HepG2 (cell line): ENCODE measurements at regions not wholly inside any gene's neighbourhood (a gene's known extent, or its start where the extent isn't known, plus 50 kb on each side); places are given as distances from the start of the nearest gene placed in this dataset.

Experiments
- ATAC-seq: fragments of 200-7000 bp; cut with Tn5 transposase; 3 replicates; pipeline ENCODE4 v1.9.1; 2020; ENCODE audit warnings: mild to moderate bottlenecking, moderate library complexity
- BruUV-seq: library from RNA; stranded (reverse); fragments of 400-500 nt; replicated peaks from 2 replicates; lab custom pipeline; 2021; lab: Mats Ljungman, UMichigan
- CTCF ChIA-PET: fragments of 300-600 bp; formaldehyde crosslinking; extraction: SDS; loops from one replicate; lab custom pipeline; 2021; ENCODE audit warnings: low total read pairs, inconsistent platforms, low intra/inter-chr PET ratio; lab: Yijun Ruan, JAX
- POLR2A ChIA-PET: fragments of 350-600 bp; sonication (Branson Sonifier 250); formaldehyde crosslinking; loops from one replicate; lab custom pipeline; 2020; ENCODE audit warnings: antibody characterized with exemption, inconsistent platforms; lab: Yijun Ruan, JAX
- DNase-seq: peaks from one replicate; pipeline ENCODE4 v3.0.0-alpha.2; 2015; ENCODE audit warnings: low spot score
- FAIRE-seq: peaks from 3 replicates; lab custom pipeline; 2011; peaks lifted over from hg19 to GRCh38; lab: Jason Lieb, UNC
- H2AFZ ChIP-seq: one replicate; pipeline ENCODE4 v1.6.1; 2011; ENCODE audit warnings: low read length, inconsistent platforms
- H3K27ac ChIP-seq: fragments of 300-600 bp; 3 replicates; pipeline ENCODE4 v1.8.0; 2011; ENCODE audit warnings: mixed run types, mild to moderate bottlenecking, mixed read lengths, low read length, inconsistent platforms; ENCODE audit not compliant: insufficient read depth; ENCODE audit errors: extremely low read length
- H3K27me3 ChIP-seq, 2 experiments: fragments of 200-600 bp in 1 of 2; 2 replicates in 1 of 2; 3 replicates in 1 of 2; pipeline versions ENCODE4 v1.6.0 to v1.8.0; 2011; ENCODE audit warnings: low read length in 2 of 2, mild to moderate bottlenecking in 2 of 2, moderate library complexity in 2 of 2, inconsistent platforms in 1 of 2; ENCODE audit not compliant: insufficient read depth in 2 of 2, control insufficient read depth in 1 of 2
- H3K36me3 ChIP-seq, 2 experiments: fragments of 200-600 bp in 1 of 2; replicated peaks in 1 of 2; 2 replicates in 1 of 2; 3 replicates in 1 of 2; pipeline versions ENCODE4 v1.5.1 to v1.8.0; 2011; ENCODE audit warnings: low read length in 2 of 2, inconsistent platforms in 1 of 2; ENCODE audit not compliant: insufficient read depth in 2 of 2, control insufficient read depth in 1 of 2
- H3K4me1 ChIP-seq: 2 replicates; pipeline ENCODE4 v1.5.1; 2012; ENCODE audit warnings: low read length, inconsistent platforms; ENCODE audit not compliant: insufficient read depth
- H3K4me2 ChIP-seq: 2 replicates; pipeline ENCODE4 v1.6.0; 2011; ENCODE audit warnings: low read depth, low read length, inconsistent platforms
- H3K4me3 ChIP-seq, 3 experiments: fragments of 200-600 bp in 1 of 3; sonication (generic), shearing (Covaris generic) in 1 of 3; replicated peaks in 1 of 3; 2 replicates each; pipeline ENCODE4 v1.5.1; 2011 to 2016; ENCODE audit warnings: low read length in 3 of 3, inconsistent platforms in 2 of 3, low read depth in 2 of 3, mild to moderate bottlenecking in 2 of 3, control low read depth in 1 of 3, mixed read lengths in 1 of 3; ENCODE audit not compliant: insufficient read depth in 1 of 3
- H3K79me2 ChIP-seq: one replicate; pipeline ENCODE4 v1.6.1; 2011; ENCODE audit warnings: low read length, inconsistent platforms; ENCODE audit not compliant: insufficient read depth
- H3K9ac ChIP-seq: 2 replicates; pipeline ENCODE4 v1.6.0; 2011; ENCODE audit warnings: mild to moderate bottlenecking, low read depth, low read length, inconsistent platforms; ENCODE audit not compliant: insufficient read depth
- H3K9me3 ChIP-seq: 2 replicates; pipeline ENCODE4 v1.5.1; 2012; ENCODE audit warnings: mild to moderate bottlenecking, low read length
- H4K20me1 ChIP-seq: 2 replicates; pipeline ENCODE4 v1.6.0; 2011; ENCODE audit warnings: inconsistent platforms, mild to moderate bottlenecking, low read length, moderate library complexity; ENCODE audit not compliant: insufficient read depth
- FOXO1 ChIP-seq: sonication (generic); formaldehyde crosslinking; IDR thresholded peaks from 2 replicates; pipeline ENCODE4 v1.4.0; 2020; ENCODE audit warnings: missing genetic modification reagents
- RXRA ChIP-seq: sonication (generic); formaldehyde crosslinking; IDR thresholded peaks from 2 replicates; pipeline ENCODE4 v1.5.1; 2020; ENCODE audit warnings: missing genetic modification reagents
- ZNF589 ChIP-seq: sonication (generic); formaldehyde crosslinking; conservative IDR thresholded peaks from 2 replicates; pipeline ENCODE4 v1.8.0; 2022; ENCODE audit warnings: mild to moderate bottlenecking, moderate library complexity, missing genetic modification reagents
- ZNF598 ChIP-seq: sonication (generic); formaldehyde crosslinking; IDR thresholded peaks from 2 replicates; pipeline ENCODE4 v1.5.1; 2020; ENCODE audit warnings: mild to moderate bottlenecking, missing genetic modification reagents, borderline replicate concordance
- WGBS: methylation state at CpG from one replicate; pipeline ENCODE4 v1.1.6; 2017; ENCODE audit warnings: low lambda C conversion rate; 5-methylcytosine and 5-hydroxymethylcytosine counted together
- in situ Hi-C: cut with HindIII; loops from 2 replicates; pipeline ENCODE4 v1.10.0; 2017; ENCODE audit warnings: low pct_unique_long_range_greater_than_20kb; ENCODE audit not compliant: extremely low pct_ligation_motif_present
- intact Hi-C: fragments of 100-400 bp; cut with micrococcal nuclease; formaldehyde crosslinking; loops from one replicate; pipeline ENCODE4 v1.10.0; 2022; ENCODE audit not compliant: unreplicated experiment
- TF ChIP-seq, protein P1 (sequence below): sonication (generic); formaldehyde crosslinking; IDR thresholded peaks from 2 replicates; pipeline ENCODE4 v1.4.0; 2020; ENCODE audit warnings: mild to moderate bottlenecking, missing genetic modification reagents, borderline replicate concordance
- TF ChIP-seq, protein P2 (sequence below): IDR thresholded peaks from 2 replicates; pipeline ENCODE4 v1.6.1; 2016; ENCODE audit warnings: missing genetic modification reagents, missing compliant biosample characterization
- TF ChIP-seq, protein P3 (sequence below): sonication (generic); formaldehyde crosslinking; IDR thresholded peaks from 2 replicates; pipeline ENCODE4 v1.5.1; 2020; ENCODE audit warnings: missing genetic modification reagents, mild to moderate bottlenecking, borderline replicate concordance
- TF ChIP-seq, protein P4 (sequence below): sonication (generic); formaldehyde crosslinking; IDR thresholded peaks from 2 replicates; pipeline ENCODE4 v1.4.0; 2020; ENCODE audit warnings: mild to moderate bottlenecking, missing genetic modification reagents

DNA sequence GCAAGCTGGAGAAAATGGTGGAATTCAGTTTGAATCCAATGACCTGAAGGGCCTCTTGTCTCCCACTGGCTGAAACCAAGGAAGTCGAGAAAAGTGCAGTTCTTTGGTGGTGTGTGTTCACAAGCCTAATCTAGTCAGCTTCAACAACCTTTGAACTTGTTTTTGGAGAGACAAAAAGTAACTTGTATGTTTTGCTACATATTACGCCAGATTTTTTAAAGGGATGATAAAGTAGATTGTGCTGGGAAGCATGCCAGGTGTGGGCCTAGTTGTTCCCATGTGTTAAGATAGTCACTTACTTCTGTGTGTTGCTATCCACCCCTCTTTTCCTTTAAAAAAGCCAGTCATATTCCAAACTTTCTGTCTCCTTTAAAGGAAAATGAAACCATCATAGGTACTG, 79.7 kb upstream of the FAM3C start:
- Histone ChIP-seq H3K27ac (no peak overlapping the region), H3K4me1 (no peaks in the 10 kb centered on the region; the same call in 1 of the 2 replicates), H3K4me2 (no peak overlapping the region), H3K9me3 (no peaks in the 10 kb centered on the region), H3K79me2 (no peaks in the 10 kb centered on the region), H3K9ac (no peak overlapping the region), H3K4me3 (no peak overlapping the region), H3K36me3 (no peaks in the 10 kb centered on the region), H3K27me3 (no peaks in the 10 kb centered on the region), H4K20me1 (no peaks in the 10 kb centered on the region), H2AFZ (no peak overlapping the region)
- intact Hi-C loops (no loop called here), in situ Hi-C loops (no loop called here)
- 0% methylated on average over 2 of the region's 2 CpGs for WGBS
- ATAC-seq (peak; percentile 26; the same call in 1 of the 3 replicates), DNase-seq (peak; percentile 30), FAIRE-seq (no peak)
- CTCF ChIA-PET, result no interaction called here
- TF ChIP-seq, protein P1, sequence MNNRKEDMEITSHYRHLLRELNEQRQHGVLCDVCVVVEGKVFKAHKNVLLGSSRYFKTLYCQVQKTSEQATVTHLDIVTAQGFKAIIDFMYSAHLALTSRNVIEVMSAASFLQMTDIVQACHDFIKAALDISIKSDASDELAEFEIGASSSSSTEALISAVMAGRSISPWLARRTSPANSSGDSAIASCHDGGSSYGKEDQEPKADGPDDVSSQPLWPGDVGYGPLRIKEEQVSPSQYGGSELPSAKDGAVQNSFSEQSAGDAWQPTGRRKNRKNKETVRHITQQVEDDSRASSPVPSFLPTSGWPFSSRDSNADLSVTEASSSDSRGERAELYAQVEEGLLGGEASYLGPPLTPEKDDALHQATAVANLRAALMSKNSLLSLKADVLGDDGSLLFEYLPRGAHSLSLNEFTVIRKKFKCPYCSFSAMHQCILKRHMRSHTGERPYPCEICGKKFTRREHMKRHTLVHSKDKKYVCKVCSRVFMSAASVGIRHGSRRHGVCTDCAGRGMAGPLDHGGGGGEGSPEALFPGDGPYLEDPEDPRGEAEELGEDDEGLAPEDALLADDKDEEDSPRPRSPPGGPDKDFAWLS, result no peak
- TF ChIP-seq FOXO1 (CRISPR knock-in tag) (no peak), RXRA (CRISPR knock-in tag) (no peak), ZNF598 (CRISPR knock-in tag) (no peak), ZNF589 (CRISPR knock-in tag) (no peak)
- TF ChIP-seq, protein P2, sequence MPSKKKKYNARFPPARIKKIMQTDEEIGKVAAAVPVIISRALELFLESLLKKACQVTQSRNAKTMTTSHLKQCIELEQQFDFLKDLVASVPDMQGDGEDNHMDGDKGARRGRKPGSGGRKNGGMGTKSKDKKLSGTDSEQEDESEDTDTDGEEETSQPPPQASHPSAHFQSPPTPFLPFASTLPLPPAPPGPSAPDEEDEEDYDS (CRISPR knock-in tag), result no peak
- TF ChIP-seq, protein P3, sequence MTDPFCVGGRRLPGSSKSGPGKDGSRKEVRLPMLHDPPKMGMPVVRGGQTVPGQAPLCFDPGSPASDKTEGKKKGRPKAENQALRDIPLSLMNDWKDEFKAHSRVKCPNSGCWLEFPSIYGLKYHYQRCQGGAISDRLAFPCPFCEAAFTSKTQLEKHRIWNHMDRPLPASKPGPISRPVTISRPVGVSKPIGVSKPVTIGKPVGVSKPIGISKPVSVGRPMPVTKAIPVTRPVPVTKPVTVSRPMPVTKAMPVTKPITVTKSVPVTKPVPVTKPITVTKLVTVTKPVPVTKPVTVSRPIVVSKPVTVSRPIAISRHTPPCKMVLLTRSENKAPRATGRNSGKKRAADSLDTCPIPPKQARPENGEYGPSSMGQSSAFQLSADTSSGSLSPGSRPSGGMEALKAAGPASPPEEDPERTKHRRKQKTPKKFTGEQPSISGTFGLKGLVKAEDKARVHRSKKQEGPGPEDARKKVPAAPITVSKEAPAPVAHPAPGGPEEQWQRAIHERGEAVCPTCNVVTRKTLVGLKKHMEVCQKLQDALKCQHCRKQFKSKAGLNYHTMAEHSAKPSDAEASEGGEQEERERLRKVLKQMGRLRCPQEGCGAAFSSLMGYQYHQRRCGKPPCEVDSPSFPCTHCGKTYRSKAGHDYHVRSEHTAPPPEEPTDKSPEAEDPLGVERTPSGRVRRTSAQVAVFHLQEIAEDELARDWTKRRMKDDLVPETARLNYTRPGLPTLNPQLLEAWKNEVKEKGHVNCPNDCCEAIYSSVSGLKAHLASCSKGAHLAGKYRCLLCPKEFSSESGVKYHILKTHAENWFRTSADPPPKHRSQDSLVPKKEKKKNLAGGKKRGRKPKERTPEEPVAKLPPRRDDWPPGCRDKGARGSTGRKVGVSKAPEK, result no peak
- TF ChIP-seq, protein P4, sequence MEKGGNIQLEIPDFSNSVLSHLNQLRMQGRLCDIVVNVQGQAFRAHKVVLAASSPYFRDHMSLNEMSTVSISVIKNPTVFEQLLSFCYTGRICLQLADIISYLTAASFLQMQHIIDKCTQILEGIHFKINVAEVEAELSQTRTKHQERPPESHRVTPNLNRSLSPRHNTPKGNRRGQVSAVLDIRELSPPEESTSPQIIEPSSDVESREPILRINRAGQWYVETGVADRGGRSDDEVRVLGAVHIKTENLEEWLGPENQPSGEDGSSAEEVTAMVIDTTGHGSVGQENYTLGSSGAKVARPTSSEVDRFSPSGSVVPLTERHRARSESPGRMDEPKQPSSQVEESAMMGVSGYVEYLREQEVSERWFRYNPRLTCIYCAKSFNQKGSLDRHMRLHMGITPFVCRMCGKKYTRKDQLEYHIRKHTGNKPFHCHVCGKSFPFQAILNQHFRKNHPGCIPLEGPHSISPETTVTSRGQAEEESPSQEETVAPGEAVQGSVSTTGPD, result no peak
- no TSS peak for BruUV-seq
- POLR2A ChIA-PET, result no interaction called here
